ENCODE measurements at regions not wholly inside any gene's neighbourhood (a gene's known extent, or its start where the extent isn't known, plus 50 kb on each side); places are given as distances from the start of the nearest gene placed in this dataset.

GRCh38 chr3:43194490-43195114 is 88.7 kb upstream of the POMGNT2 start:
- H3K9me3 ChIP-seq: no peaks in the 10 kb centered on the region
- CTCF ChIA-PET: interaction anchor here (0.8 kb wide), 1 partner anchor 91 kb away, joined by 3 read pairs; no protein-coding TSS in a partner anchor
- DNase-seq: no peak
- H3K36me3 ChIP-seq (replicated peaks in 1 of 2; ENCODE audit: control insufficient read depth in 1 of 2, insufficient read depth in 2 of 2, low read length in 1 of 2): no peaks in the 10 kb centered on the region
- no peak overlapping the region for H3K4me3 ChIP-seq (ENCODE audit: low read depth in 2 of 2, low read length in 1 of 2)
- TF ChIP-seq ELF1 (IDR thresholded peaks at IDR 0.05) (no peak), FOXM1 (IDR thresholded peaks at IDR 0.05; ENCODE audit: low read depth) (no peak), ZBTB33 (IDR thresholded peaks at IDR 0.05; ENCODE audit: borderline replicate concordance, low read depth) (no peak)
- H3K4me1 ChIP-seq (ENCODE audit: control insufficient read depth in 1 of 2, insufficient read depth in 2 of 2, low read depth in 1 of 2, low read length in 1 of 2): no peaks in the 10 kb centered on the region
- POLR2A ChIA-PET: no interaction called here
- no peaks in the 10 kb centered on the region for H3F3A ChIP-seq (replicated peaks; ENCODE audit: insufficient read depth)
- no peaks in the 10 kb centered on the region for H3K9me2 ChIP-seq
- H3K79me2 ChIP-seq (ENCODE audit: insufficient read depth): no peaks in the 10 kb centered on the region
- H3K27me3 ChIP-seq (ENCODE audit: insufficient read depth): no peaks in the 10 kb centered on the region
- no peak overlapping the region for H3K4me2 ChIP-seq
- no peak overlapping the region for H3K9ac ChIP-seq
- no peak overlapping the region for H3K27ac ChIP-seq (ENCODE audit: low read depth in 2 of 2, low read length in 1 of 2)
- H2AFZ ChIP-seq (ENCODE audit: low read depth): no peak overlapping the region
- H4K20me1 ChIP-seq (ENCODE audit: insufficient read depth): no peaks in the 10 kb centered on the region
- 11% methylated on average over 3 of the region's 6 CpGs for WGBS (ENCODE audit: low lambda C conversion rate)

GRCh38 chr3:43194069-43194468 is 88.2 kb upstream of the POMGNT2 start:
- WGBS (ENCODE audit: low lambda C conversion rate): 35% methylated on average over 3 of the region's 6 CpGs
- H3K9me2 ChIP-seq: no peaks in the 10 kb centered on the region
- POLR2A ChIA-PET: no interaction called here

More at GRCh38 chr3:43194069-43194468, 88.2 kb upstream of the POMGNT2 start:
- Histone ChIP-seq H3K9ac (no peak overlapping the region), H3K27me3 (ENCODE audit: insufficient read depth) (no peaks in the 10 kb centered on the region), H2AFZ (ENCODE audit: low read depth) (no peak overlapping the region), H3K36me3 (replicated peaks in 1 of 2; ENCODE audit: control insufficient read depth in 1 of 2, insufficient read depth in 2 of 2, low read length in 1 of 2) (no peaks in the 10 kb centered on the region), H3K4me3 (ENCODE audit: low read depth in 2 of 2, low read length in 1 of 2) (no peak overlapping the region), H3K27ac (ENCODE audit: low read depth in 2 of 2, low read length in 1 of 2) (no peak overlapping the region), H3K4me1 (ENCODE audit: control insufficient read depth in 1 of 2, insufficient read depth in 2 of 2, low read depth in 1 of 2, low read length in 1 of 2) (no peaks in the 10 kb centered on the region), H3K4me2 (no peak overlapping the region), H3K79me2 (ENCODE audit: insufficient read depth) (no peaks in the 10 kb centered on the region), H3F3A (replicated peaks; ENCODE audit: insufficient read depth) (no peaks in the 10 kb centered on the region), H3K9me3 (no peaks in the 10 kb centered on the region), H4K20me1 (ENCODE audit: insufficient read depth) (no peaks in the 10 kb centered on the region)
- DNase-seq: no peak
- CTCF ChIA-PET: interaction anchor here (1.2 kb wide), 1 partner anchor 10 kb away, joined by 3 read pairs; no protein-coding TSS in a partner anchor
- no peak for TF ChIP-seq ZBTB33 (IDR thresholded peaks at IDR 0.05; ENCODE audit: borderline replicate concordance, low read depth)
- TF ChIP-seq REST (IDR thresholded peaks at IDR 0.05; ENCODE audit: low read depth, low read length): no peak
- no peak for TF ChIP-seq POLR2AphosphoS5 (IDR thresholded peaks at IDR 0.05; ENCODE audit: low read depth, low read length)
- TF ChIP-seq USF1 (IDR thresholded peaks at IDR 0.05; ENCODE audit: borderline replicate concordance, low read depth): no peak
- TF ChIP-seq EP300 (IDR thresholded peaks at IDR 0.05; ENCODE audit: borderline replicate concordance in 1 of 2, low read depth in 1 of 2, low read length in 1 of 2): no peak
- no peak for TF ChIP-seq SMC3 (IDR thresholded peaks at IDR 0.05; ENCODE audit: low read depth, low read length)
- no peak for TF ChIP-seq SIN3A (IDR thresholded peaks at IDR 0.05; ENCODE audit: borderline replicate concordance, low read depth, low read length)
- no peak for TF ChIP-seq TCF12 (IDR thresholded peaks at IDR 0.05)
- TF ChIP-seq PBX3 (IDR thresholded peaks at IDR 0.05): no peak
- TF ChIP-seq ELF1 (IDR thresholded peaks at IDR 0.05): no peak
- no peak for TF ChIP-seq EZH2phosphoT487 (IDR thresholded peaks at IDR 0.05; ENCODE audit: borderline replicate concordance, low read depth)
- no peak for TF ChIP-seq GABPA (IDR thresholded peaks at IDR 0.05; ENCODE audit: low read depth)
- no peak for TF ChIP-seq NRF1 (IDR thresholded peaks at IDR 0.05; ENCODE audit: low read depth, low read length)
- no peak for TF ChIP-seq MAX (IDR thresholded peaks at IDR 0.05; ENCODE audit: low read depth)
